ENCODE measurements at regions not wholly inside any gene's neighbourhood (a gene's known extent, or its start where the extent isn't known, plus 50 kb on each side); places are given as distances from the start of the nearest gene placed in this dataset.

DNA sequence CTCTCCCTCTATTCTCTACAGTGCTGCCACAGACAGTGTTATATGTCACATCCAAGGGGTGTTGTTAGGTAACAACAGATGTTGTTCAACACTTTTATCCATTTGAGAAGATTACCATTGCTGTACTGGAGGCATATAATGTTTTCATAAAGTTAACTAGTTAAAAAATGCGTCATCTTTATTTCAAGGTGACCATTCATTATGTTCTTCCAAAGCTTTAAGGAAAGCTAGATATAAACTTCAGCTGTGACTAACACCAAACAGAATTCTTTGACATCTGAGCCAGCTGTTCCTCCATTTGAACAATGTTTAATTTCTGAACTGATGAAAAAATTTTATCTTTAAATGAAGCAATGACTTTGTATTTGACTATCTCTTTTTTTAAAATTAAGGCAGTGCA lies 1099.6 kb upstream of the TMEFF2 start:
- TF ChIP-seq CTCF (IDR thresholded peaks at IDR 0.05; ENCODE audit: insufficient read depth, low read depth, low read length): no peak
- TF ChIP-seq EZH2 (IDR thresholded peaks at IDR 0.05; ENCODE audit: insufficient read depth, low read length): no peak
